HG03565 (cell line): ENCODE measurements at regions not wholly inside any gene's neighbourhood (a gene's known extent, or its start where the extent isn't known, plus 50 kb on each side); places are given as distances from the start of the nearest gene placed in this dataset.

ENCODE experiments used
- ATAC-seq: cut with Tn5 transposase; IDR thresholded peaks from one replicate; pipeline ENCODE4 v1.9.1; 2021; ENCODE audit warnings: mild to moderate bottlenecking, moderate library complexity; ENCODE audit not compliant: unreplicated experiment

DNA sequence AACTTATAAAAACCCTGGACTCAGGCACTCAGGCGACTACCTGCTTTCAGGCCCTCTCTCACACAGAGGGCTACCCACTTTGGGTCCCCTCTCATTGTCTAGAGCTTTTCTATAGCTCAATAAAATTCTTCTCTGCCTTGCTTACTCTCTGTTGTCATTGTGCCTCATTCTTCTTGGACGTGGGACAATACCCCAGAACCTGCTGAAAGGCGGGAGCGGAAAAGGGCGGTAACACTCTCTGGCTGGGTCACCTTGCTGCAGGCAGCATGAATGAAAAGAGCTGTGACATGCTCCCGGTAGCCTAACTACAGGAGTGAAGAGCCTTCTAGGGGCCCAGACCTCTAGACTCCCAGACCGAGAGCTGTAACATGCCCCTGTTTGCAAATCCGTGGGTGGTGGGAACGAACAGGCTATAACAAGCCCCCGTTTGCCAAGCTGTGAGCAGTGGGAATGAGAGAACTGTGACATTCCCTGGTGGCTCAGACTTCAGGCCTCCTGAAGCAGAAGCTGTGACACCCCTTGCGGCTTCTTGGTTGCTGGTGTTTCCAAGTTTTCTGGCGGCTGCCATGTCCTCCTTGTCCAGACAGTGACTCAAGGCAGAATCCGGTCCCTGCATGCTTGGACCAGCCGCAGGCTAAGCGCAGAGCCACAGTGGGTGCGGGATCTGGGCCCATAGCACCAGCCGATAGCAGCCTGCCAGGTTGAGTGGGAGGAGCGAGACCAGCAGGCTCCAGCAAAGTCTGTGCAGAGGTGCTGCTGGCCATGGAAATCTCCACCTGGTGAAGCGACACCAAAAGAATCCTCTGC is 684.6 kb downstream of the ARAP2 start:
- no peak for ATAC-seq

- ATAC-seq = no peak
Observed at GRCh38 chr4:35562861-35563260, 681.5 kb downstream of the ARAP2 start.

DNA sequence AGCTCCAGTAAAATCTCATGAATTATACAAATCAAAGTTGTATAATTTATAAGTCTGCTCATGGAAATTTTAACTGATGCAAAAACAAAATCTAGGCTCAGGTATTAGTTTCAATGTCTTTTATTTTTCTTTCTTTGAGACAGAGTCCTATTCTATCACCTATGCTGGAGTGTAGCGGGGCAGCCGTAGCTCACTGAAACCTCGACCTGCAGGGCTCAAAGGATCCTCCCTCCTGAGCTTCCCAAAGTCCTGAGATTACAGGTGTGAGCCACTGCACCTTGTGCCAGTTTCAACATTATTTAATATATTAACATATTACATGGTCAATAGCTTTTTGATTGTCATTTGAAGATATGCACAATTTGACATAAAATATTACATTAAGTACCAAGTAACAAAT is 678.7 kb downstream of the ARAP2 start:
- ATAC-seq = no peak

GRCh38 chr4:35591035-35591434 is 653.3 kb downstream of the ARAP2 start:
- no peak for ATAC-seq

DNA sequence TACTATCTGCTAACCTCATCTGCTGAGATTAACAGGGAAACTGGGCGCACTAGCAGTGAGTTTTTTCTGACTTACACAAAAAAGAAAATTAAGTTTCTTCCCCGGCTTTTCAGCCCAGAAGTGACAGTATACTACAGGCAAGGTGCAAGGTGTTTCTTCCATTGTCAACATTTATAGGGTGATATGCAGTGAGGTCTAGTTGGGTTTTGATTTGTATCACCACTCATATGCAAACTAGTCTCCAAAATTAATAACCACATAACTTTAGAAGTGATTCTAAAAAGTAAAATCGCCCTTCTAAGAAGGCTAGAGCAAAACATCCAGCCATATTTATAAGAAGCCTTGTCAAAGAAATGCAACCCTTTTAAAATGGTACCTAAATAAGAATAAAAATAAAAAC is 640.1 kb downstream of the ARAP2 start:
- ATAC-seq = no peak

DNA sequence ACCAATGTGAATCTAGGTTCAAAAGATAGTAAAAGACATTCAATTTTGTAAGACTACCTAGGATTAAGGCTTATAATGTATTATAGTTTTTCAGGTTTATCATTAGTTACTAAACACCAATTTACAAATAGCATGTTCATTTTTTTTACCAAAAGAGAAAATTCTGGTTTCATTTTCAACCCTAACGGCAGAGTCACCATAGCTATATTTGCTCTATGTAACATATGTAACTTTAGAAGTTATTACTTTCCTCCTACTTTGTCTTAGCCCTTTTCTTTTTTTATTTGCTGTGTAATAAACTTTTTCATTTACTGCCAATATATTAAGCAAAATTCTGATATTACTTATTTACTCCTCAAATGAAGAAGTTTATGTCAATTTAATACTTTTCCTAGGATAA is 639.6 kb downstream of the ARAP2 start:
- no peak for ATAC-seq

GRCh38 chr4:35608205-35608604 is 636.1 kb downstream of the ARAP2 start:
- ATAC-seq = no peak

DNA sequence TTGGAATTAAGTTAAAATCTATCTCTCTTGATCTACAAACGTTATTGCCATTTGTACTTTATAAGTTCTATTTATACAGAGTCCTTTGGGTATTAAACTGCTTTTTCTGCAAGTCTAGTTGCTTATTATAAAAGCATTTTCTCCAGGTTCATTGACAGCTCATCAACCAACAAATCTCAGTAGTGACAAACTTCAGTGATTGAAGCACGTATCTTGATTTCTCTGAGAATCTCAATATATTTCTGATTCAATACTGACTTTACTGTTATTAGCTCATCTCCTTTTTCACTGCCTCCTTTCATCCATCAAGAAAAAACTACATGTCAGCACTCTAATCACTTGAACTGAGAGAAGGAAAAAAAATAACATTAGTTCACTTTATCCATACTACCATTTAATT is 630.2 kb downstream of the ARAP2 start:
- no peak for ATAC-seq

DNA sequence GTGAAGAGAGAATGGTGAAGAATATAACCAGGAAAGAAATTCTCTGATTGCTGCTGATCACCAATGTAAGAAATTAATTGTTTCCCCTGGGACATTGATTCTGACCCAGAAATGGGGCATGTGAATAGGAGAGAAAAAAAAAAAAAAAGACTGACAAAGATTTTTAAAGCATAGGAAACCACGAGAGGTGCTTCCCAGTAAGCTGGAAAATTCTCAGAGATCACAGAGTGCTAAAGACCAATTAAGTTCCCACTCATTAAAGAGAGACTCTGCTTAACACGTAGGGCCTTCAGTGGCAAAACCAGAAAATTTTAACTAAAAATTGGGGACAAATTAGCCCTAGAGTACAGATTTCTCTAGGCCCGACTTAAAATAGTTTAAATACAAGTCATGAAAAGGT is 604.4 kb downstream of the ARAP2 start:
- ATAC-seq = no peak

- no peak for ATAC-seq
Observed at GRCh38 chr4:35643661-35644060, 600.7 kb downstream of the ARAP2 start.

DNA sequence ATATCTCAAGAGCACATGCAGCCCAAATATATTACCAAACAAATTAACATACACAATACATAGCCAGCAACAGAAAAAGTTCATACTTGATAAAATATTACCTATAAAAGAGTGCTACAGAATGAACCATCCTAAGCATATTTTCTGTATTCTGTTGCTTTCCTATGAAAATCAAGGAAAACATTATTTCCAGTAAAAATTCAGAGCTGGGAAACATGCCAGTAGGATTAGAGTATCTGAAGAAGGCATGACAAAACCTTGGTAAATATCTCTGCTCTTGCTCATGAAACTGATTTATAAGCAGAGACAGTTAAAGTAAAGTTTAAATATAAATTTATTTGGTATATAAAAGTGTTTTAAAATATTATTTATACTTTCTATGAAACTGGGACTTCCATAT is 599.7 kb downstream of the ARAP2 start:
- no peak for ATAC-seq

DNA sequence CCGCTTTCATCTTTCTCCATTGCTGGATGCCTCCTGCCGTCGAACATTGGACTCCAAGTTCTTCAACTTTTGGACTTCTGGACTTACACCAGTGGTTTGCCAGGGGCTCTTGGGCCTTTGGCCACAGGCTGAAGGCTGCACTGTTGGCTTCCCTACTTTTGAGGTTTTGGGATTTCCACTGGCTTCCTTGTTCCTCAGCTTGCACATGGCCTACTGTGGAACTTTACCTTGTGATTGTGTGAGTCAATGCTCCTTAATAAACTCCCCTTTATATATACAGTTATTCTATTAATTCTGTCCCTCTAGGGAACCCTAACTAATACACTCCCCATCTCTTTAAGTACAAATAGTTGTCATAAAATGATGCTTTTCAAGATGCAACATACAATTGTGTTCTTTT is 595.3 kb downstream of the ARAP2 start:
- no peak for ATAC-seq

DNA sequence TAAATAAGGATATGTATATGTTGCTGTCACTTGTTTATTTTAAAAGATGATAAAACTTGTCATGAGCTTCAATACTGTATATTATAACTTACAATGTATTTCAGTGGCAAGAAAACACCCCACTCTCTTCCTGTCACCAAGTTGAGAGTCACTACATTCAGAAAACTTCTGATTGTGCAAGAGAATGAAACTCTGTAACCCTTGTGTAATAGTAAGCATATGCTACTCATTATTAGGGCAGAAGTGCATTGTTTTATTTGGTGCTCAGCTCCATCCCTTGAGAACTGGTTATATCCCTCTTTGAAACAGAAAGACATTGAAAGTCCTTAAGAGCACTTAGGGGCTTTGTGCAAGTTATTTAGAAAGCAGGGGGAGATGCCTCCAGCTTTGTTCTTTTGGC is 594.5 kb downstream of the ARAP2 start:
- ATAC-seq = no peak

DNA sequence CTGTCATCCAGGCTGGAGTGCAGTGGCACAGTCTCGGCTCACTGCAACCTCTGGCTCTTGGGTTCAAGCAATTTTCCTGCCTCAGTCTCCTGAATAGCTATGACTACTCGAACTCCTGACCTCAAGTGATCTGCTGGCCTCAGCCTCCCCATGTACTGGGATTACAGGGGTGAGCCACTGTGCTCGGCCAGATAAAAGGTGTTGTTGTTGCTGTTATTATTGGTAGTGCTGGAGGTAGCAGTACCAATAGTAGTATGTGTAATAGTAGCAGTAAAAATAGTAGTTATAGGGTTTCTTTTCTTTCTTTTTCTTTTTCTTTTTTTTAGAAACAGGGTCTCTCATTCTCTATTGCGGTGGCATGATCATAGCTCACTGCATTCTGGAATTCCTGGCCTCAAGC is 592.1 kb downstream of the ARAP2 start:
- no peak for ATAC-seq

GRCh38 chr4:35653451-35653850 is 590.9 kb downstream of the ARAP2 start:
- ATAC-seq = no peak

DNA sequence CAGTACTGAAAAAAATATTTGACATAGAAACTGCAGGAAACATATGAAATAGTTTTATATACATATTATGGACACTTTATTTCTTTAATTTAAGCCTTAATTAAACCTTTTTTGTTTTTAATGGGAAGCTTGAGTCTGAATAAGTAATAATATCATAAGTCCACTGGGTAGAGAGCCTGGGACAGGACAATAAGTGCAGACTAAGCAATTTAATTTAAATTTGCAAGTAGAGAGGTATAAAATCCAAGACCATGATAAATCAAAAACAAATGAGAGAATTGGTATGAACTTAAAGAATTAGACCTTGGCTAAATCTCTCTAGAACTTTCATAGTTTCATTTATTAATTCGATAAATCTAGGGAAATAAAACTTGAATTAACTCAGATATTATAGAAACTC is 571.2 kb downstream of the ARAP2 start:
- ATAC-seq = no peak

- no peak for ATAC-seq
Observed at GRCh38 chr4:35684755-35685154, 559.6 kb downstream of the ARAP2 start.

DNA sequence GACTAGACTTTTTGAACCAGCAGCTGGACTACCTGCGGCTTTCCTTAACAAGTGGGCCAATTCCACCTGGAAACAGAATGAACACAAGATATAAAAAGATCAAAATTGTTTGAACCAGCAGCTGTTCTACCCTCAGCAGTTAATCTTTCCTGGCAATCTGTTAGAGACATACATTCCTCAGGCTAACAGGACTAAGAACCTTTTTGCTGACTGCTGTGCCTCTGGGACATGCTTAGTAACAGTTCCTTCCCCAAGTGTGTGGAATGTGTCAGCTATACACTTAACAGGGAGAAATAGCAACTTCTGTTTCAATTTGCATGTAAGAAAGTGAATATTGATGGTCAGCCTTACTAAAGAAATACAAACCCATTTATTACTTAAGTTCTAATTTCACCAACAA is 554.4 kb downstream of the ARAP2 start:
- ATAC-seq = no peak

DNA sequence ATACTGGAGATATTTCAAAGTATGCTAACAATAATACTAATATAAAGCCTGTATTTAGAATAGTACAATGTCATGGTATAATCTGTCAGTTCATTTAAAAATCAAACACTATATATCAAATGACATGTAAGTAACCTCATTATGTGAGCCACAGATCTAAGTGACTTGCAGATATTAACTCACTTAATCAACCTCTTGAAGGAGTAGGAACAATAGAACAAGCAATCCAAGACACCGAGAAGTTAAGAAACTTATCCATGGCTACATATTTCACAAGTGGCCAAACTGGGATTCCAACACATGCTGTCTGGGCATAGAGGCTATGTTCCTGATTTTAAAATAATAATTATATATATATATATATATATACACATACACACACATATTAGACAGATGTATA is 554.0 kb downstream of the ARAP2 start:
- no peak for ATAC-seq

DNA sequence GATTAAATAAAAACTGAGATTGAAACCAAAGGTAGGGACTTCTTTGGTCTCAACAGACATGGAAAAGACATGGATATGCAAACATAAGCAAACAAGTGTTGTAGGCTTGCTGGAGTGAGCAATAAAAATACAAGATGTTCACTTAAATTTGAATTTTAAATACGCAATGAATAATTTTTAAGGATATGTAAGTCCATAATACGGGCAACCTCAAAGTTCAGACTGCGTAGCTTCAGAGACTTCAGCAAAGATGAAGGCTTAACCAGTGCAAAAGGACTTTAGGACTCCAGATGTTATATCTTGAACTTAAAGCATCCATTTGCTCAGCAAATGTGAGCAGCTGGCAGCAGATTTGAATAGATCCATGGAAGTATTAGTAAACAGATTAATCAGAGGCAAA is 549.3 kb downstream of the ARAP2 start:
- no peak for ATAC-seq

- ATAC-seq = no peak
Observed at GRCh38 chr4:35695421-35695820, 548.9 kb downstream of the ARAP2 start.

GRCh38 chr4:35697210-35697736 is 547.0 kb downstream of the ARAP2 start:
- no peak for ATAC-seq

GRCh38 chr4:35700663-35701062 is 543.7 kb downstream of the ARAP2 start:
- ATAC-seq = no peak
